ENCODE measurements at regions not wholly inside any gene's neighbourhood (a gene's known extent, or its start where the extent isn't known, plus 50 kb on each side); places are given as distances from the start of the nearest gene placed in this dataset.

GRCh38 chr7:39808796-39809481 is 141.1 kb upstream of the CDK13 start:
- no TSS peak for BruUV-seq (replicated peaks)
- H3K4me1 ChIP-seq (replicated peaks in 1 of 2; ENCODE audit: control insufficient read depth in 2 of 2, insufficient read depth in 2 of 2, low read length in 2 of 2): peaks cover 8 to 12% of the 10 kb centered on the region in 2 experiments; a peak in 3 of 5 replicates
- H3K27ac ChIP-seq (ENCODE audit: extremely low read depth, low read depth, low read length): no peak overlapping the region
- H4K20me1 ChIP-seq (replicated peaks; ENCODE audit: control insufficient read depth, insufficient read depth, low read length): peaks cover 8% of the 10 kb centered on the region; the same call in 1 of the 2 replicates
- ChIA-PET CTCF (ENCODE audit: low intra/inter-chr PET ratio) (no interaction called here), POLR2A (interaction anchor here (0.6 to 0.7 kb wide), 2 partner anchors 31 to 285 kb away, joined by 3 to 4 read pairs; no protein-coding TSS in a partner anchor)
- H2AFZ ChIP-seq (ENCODE audit: low read depth, low read length): peak overlapping the region; percentile 34; the same call in 1 of the 2 replicates
- intact Hi-C loops (cut with micrococcal nuclease) (no loop called here), in situ Hi-C loops (cut with MboI) (no loop called here)
- WGBS (ENCODE audit: insufficient coverage, low coverage, missing lambda C conversion rate): 69% methylated on average over 5 of the region's 10 CpGs
- peak in 1 of 4 experiments; percentile 15 for DNase-seq (ENCODE audit: extremely low read depth in 1 of 4, low spot score in 3 of 4)
- no peak for FAIRE-seq
- H3K4me3 ChIP-seq: no peak overlapping the region
- H3K27me3 ChIP-seq (ENCODE audit: control insufficient read depth in 2 of 2, insufficient read depth in 2 of 2, low read length in 2 of 2): no peaks in the 10 kb centered on the region
- H3K9ac ChIP-seq (ENCODE audit: insufficient read depth in 1 of 2, low read depth in 2 of 2, low read length in 2 of 2): no peak overlapping the region
- ATAC-seq: no peak
- no peaks in the 10 kb centered on the region for H3K36me3 ChIP-seq (ENCODE audit: control insufficient read depth, insufficient read depth, low read length)
- H3K9me1 ChIP-seq (ENCODE audit: control insufficient read depth, insufficient read depth, low read length): no peaks in the 10 kb centered on the region
- no peaks in the 10 kb centered on the region for H3K79me2 ChIP-seq (ENCODE audit: control insufficient read depth, insufficient read depth, low read length)
- no peaks in the 10 kb centered on the region for H3K9me3 ChIP-seq (replicated peaks; ENCODE audit: control insufficient read depth, insufficient read depth, low read depth, low read length)
- H3K4me2 ChIP-seq (ENCODE audit: insufficient read depth, low read length): no peak overlapping the region
- TF ChIP-seq, protein P1, sequence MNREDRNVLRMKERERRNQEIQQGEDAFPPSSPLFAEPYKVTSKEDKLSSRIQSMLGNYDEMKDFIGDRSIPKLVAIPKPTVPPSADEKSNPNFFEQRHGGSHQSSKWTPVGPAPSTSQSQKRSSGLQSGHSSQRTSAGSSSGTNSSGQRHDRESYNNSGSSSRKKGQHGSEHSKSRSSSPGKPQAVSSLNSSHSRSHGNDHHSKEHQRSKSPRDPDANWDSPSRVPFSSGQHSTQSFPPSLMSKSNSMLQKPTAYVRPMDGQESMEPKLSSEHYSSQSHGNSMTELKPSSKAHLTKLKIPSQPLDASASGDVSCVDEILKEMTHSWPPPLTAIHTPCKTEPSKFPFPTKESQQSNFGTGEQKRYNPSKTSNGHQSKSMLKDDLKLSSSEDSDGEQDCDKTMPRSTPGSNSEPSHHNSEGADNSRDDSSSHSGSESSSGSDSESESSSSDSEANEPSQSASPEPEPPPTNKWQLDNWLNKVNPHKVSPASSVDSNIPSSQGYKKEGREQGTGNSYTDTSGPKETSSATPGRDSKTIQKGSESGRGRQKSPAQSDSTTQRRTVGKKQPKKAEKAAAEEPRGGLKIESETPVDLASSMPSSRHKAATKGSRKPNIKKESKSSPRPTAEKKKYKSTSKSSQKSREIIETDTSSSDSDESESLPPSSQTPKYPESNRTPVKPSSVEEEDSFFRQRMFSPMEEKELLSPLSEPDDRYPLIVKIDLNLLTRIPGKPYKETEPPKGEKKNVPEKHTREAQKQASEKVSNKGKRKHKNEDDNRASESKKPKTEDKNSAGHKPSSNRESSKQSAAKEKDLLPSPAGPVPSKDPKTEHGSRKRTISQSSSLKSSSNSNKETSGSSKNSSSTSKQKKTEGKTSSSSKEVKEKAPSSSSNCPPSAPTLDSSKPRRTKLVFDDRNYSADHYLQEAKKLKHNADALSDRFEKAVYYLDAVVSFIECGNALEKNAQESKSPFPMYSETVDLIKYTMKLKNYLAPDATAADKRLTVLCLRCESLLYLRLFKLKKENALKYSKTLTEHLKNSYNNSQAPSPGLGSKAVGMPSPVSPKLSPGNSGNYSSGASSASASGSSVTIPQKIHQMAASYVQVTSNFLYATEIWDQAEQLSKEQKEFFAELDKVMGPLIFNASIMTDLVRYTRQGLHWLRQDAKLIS (CRISPR knock-in tag; IDR thresholded peaks at IDR 0.05): no peak
- TF ChIP-seq KAT7 (CRISPR knock-in tag; IDR thresholded peaks at IDR 0.05; ENCODE audit: borderline replicate concordance): no peak
- no peak for TF ChIP-seq SUPT5H (IDR thresholded peaks at IDR 0.05)
- no peak for TF ChIP-seq NFIC (IDR thresholded peaks at IDR 0.05)
- no peak for TF ChIP-seq NELFE (IDR thresholded peaks at IDR 0.05; ENCODE audit: insufficient read depth, insufficient read length)
- no peak for TF ChIP-seq MTA2 (IDR thresholded peaks at IDR 0.05; ENCODE audit: low read depth)
- TF ChIP-seq ZNF431 (CRISPR knock-in tag; IDR thresholded peaks at IDR 0.05): no peak
- no peak for TF ChIP-seq CSDE1 (IDR thresholded peaks at IDR 0.05)
- TF ChIP-seq, protein P2, sequence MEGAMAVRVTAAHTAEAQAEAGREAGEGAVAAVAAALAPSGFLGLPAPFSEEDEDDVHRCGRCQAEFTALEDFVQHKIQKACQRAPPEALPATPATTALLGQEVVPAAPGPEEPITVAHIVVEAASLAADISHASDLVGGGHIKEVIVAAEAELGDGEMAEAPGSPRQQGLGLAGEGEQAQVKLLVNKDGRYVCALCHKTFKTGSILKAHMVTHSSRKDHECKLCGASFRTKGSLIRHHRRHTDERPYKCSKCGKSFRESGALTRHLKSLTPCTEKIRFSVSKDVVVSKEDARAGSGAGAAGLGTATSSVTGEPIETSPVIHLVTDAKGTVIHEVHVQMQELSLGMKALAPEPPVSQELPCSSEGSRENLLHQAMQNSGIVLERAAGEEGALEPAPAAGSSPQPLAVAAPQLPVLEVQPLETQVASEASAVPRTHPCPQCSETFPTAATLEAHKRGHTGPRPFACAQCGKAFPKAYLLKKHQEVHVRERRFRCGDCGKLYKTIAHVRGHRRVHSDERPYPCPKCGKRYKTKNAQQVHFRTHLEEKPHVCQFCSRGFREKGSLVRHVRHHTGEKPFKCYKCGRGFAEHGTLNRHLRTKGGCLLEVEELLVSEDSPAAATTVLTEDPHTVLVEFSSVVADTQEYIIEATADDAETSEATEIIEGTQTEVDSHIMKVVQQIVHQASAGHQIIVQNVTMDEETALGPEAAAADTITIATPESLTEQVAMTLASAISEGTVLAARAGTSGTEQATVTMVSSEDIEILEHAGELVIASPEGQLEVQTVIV (CRISPR knock-in tag; IDR thresholded peaks at IDR 0.05; ENCODE audit: borderline replicate concordance): no peak
- TF ChIP-seq TGIF2 (CRISPR knock-in tag; IDR thresholded peaks at IDR 0.05): no peak
- TF ChIP-seq ZNF143 (CRISPR knock-in tag; IDR thresholded peaks at IDR 0.05): no peak
- TF ChIP-seq ZNF408 (CRISPR knock-in tag; IDR thresholded peaks at IDR 0.05; ENCODE audit: low read depth): no peak
- TF ChIP-seq CTCF (IDR thresholded peaks at IDR 0.05 in 2 of 3, conservative IDR thresholded peaks at IDR 0.05 in 1 of 3; ENCODE audit: insufficient read depth in 2 of 3, low read depth in 1 of 3, low read length in 3 of 3): no peak

Data from K562 (cell line).